Stimulated activated naive CD8-positive, alpha-beta T cell treated with anti-CD3 and anti-CD28 coated beads, Interleukin-15, amount 100 ng/mL, for 72 hours (primary cell): ENCODE measurements at regions not wholly inside any gene's neighbourhood (a gene's known extent, or its start where the extent isn't known, plus 50 kb on each side); places are given as distances from the start of the nearest gene placed in this dataset.

Experiments
- ATAC-seq: fragments of 150-1000 bp; cut with Tn5 transposase; 2 replicates; pipeline ENCODE4 v1.10.0; 2021; ENCODE audit warnings: mild to moderate bottlenecking, moderate library complexity
- DNase-seq, 2 donors: peaks; one replicate each; pipeline ENCODE4 v3.0.0; 2021 to 2022
- H3K27ac Mint-ChIP-seq, 2 donors: one replicate each; pipeline ENCODE4 v1.8.0; 2022; ENCODE audit warnings: mild to moderate bottlenecking in 2 of 2, mixed read lengths in 2 of 2, moderate library complexity in 2 of 2
- H3K27me3 Mint-ChIP-seq: one replicate; pipeline ENCODE4 v1.8.0; 2022; ENCODE audit warnings: mixed read lengths
- H3K4me1 Mint-ChIP-seq: one replicate; pipeline ENCODE4 v1.8.0; 2022; ENCODE audit warnings: mild to moderate bottlenecking, mixed read lengths
- H3K4me3 Mint-ChIP-seq, 2 donors: one replicate each; pipeline ENCODE4 v1.8.0; 2022; ENCODE audit warnings: mild to moderate bottlenecking in 2 of 2, mixed read lengths in 2 of 2, moderate library complexity in 1 of 2
- H3K9me3 Mint-ChIP-seq, 2 donors: one replicate each; pipeline ENCODE4 v1.8.0; 2022; ENCODE audit warnings: mixed read lengths in 2 of 2

DNA sequence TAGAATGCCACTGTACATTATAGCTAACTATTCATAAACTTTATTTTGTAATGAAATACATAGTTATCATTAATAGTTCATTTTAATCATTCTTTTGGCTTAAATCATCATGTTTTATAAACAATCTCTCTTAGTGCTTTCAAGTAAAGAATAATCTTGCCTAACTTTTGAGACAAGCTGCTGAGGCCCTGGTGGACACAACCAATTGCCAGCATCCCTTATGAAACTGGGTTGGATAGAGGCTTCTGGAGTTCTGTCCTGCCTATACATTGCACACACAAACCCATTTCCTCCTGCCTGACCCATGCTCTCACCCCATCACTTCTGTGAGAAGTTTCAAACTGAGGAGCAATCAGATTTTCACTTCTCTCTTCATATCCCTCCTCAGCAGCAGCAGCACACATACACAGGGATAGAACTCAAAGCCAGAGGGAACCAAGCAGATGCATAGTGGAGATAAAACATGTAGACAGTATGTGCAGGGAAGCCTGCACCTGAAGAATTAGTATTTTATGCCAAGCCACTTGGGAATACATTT is 450.0 kb upstream of the SLC14A2 start:
- no peaks in the 10 kb centered on the region for H3K4me1 Mint-ChIP-seq
- H3K9me3 Mint-ChIP-seq: no peaks in the 10 kb centered on the region
- no peak overlapping the region for H3K27ac Mint-ChIP-seq
- H3K4me3 Mint-ChIP-seq: no peak overlapping the region
- peaks cover 14% of the 10 kb centered on the region for H3K27me3 Mint-ChIP-seq
- DNase-seq: no peak
- no peak for ATAC-seq

DNA sequence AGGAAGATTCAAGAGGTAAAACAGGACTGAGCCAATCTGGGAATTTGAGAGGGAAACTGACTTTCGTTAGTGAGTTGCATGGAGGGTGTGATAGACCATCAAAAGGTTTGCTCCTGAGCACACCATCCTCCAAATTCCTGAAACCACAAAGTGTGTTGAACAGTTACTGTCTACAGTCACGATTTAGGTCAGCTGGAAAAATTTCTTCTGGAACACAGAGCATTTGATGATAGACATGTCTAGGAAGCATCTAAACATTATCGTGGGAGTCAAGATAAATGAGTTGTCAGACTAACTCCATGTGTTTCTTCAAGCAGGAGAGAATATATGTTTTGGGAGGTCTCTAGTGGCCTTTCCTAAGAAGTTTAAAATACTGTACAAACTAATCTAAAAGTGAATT is 449.4 kb upstream of the SLC14A2 start:
- no peaks in the 10 kb centered on the region for H3K4me1 Mint-ChIP-seq
- no peaks in the 10 kb centered on the region for H3K9me3 Mint-ChIP-seq
- peaks cover 14% of the 10 kb centered on the region for H3K27me3 Mint-ChIP-seq
- ATAC-seq (no peak), DNase-seq (no peak)
- no peak overlapping the region for H3K27ac Mint-ChIP-seq
- no peak overlapping the region for H3K4me3 Mint-ChIP-seq

DNA sequence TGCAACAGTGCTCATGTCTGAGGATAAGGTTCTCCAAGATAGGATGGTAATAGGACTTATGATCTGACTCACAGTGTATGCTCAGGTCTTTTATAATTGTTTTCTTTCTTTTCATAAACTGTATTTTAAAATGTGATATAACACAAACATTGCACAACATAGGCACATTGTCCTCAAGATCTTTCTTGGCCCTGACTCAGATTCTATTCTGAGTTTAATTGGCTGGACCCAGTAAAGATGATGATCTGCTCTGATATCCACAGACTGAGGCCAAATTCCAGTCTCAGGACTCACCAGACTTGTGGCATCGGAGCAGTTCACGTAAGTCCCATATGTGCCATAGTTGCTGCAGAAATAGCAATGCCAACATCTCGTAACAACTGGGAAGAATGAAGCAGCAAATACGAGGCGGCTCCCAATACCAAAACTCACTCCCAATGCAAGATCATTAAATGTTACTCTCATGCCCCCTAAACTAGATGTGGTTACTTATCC is 448.9 kb upstream of the SLC14A2 start:
- Mint-ChIP-seq H3K9me3 (no peaks in the 10 kb centered on the region), H3K4me1 (no peaks in the 10 kb centered on the region), H3K4me3 (no peak overlapping the region), H3K27me3 (peaks cover 14% of the 10 kb centered on the region), H3K27ac (no peak overlapping the region)
- ATAC-seq (no peak), DNase-seq (no peak)

DNA sequence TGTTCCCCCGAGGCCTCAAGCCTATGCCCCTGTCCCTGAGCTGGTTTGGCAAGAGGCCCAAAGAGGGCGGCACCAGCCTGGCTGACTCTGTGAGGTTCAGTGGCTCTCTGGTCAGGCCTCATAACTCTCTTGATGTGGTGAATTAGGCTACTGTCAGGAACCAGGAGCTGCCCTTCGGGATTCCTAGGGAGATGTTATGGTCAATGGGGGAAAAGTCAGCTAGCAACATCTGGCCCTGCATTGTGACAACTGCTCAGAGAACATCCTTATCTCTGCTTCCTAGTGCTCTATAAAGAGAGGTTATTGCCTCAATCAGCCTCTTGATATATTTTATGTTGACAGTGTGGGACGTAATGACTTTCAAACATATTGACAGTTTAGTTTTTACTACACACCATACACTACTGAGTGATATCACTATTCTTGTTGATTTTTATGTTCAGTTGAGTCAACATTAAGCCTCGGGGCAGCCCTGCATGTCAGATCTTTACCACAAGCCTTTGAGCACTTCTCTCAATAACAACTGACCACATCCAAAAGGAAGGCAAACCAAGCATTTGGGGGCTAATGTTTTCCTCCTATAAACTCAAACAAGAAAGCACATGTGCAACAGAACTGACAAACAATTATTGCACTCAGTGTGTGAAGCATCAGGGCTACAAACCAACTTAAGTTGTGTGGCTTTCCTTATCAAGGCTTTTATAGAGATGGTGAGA is 448.3 kb upstream of the SLC14A2 start:
- DNase-seq (no peak), ATAC-seq (no peak)
- Mint-ChIP-seq H3K9me3 (no peaks in the 10 kb centered on the region), H3K4me1 (no peaks in the 10 kb centered on the region), H3K27ac (peak overlapping the region in 1 of 2 donors; percentile 36), H3K27me3 (peaks cover 10% of the 10 kb centered on the region), H3K4me3 (no peak overlapping the region)

DNA sequence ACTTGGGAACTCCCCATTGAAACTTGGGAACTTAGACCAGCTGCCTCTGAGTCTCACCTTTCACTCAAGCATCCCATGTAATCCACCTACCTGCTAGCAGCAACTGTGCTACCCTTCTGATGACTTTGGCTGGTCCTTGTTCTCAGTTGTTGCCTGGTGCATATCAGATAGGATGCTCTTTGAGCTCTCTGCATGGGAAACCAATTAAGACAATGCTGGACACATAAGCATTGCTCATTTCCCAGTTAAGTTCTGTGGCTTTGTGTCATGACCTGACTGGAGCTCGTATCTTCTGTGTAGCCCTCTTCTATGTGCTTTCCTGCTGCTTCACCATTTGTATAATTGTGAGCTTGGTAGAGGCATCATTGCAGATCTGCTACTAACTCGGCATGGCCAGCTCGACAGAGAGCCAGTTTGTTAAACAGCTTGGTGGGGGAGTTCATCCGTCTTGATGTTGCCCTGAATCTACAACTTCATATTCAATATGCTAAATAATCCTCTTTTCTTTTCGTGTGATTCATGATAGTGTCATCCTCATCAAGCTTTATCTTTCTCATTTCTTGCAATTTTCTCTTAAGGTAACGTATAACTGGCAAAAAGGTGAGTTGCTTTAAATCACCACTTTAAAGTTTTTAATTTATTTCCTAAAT is 447.5 kb upstream of the SLC14A2 start:
- no peak for DNase-seq
- no peak overlapping the region for H3K27ac Mint-ChIP-seq
- ATAC-seq: no peak

DNA sequence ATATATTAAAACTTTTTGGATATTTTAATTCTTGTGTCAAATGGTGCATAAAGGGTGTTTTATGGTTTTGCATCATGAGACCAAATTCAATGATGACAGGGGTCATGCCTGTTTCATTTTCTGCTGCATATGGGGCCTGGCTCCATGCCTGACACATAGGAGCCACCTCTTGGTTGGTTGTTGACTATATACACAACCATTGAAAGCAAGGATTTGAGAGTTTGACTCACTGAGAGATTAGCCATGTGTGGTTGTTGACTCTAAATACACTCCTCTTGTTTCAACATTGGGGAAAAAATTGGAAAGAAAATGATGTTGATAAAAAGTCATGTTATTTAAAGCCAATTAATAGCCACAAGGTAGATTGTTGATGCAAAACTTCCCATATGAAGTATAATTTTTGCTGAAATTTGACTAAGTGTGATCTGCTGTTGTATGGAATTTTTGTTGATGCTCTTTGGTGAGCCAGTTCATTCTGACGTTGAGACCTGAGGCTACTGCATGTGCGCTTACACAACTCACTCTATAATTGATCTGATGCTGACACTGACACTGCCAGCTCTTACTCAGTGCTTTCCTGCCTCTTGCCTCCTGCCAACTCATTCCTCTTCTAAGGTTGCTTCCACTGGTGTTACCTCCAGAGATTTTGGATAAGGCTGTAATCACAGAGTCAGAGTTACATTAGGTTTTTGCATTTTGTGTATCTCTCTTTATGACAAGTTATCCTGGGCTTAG is 446.2 kb upstream of the SLC14A2 start:
- peak overlapping the region in 1 of 2 donors; percentile 65 for H3K27ac Mint-ChIP-seq
- H3K4me1 Mint-ChIP-seq: no peaks in the 10 kb centered on the region
- no peak for DNase-seq

More for the DNA sequence above, 447.5 kb upstream of the SLC14A2 start:
- Mint-ChIP-seq H3K9me3 (no peaks in the 10 kb centered on the region), H3K4me3 (no peak overlapping the region), H3K27me3 (peaks cover 8% of the 10 kb centered on the region), H3K4me1 (no peaks in the 10 kb centered on the region)

DNA sequence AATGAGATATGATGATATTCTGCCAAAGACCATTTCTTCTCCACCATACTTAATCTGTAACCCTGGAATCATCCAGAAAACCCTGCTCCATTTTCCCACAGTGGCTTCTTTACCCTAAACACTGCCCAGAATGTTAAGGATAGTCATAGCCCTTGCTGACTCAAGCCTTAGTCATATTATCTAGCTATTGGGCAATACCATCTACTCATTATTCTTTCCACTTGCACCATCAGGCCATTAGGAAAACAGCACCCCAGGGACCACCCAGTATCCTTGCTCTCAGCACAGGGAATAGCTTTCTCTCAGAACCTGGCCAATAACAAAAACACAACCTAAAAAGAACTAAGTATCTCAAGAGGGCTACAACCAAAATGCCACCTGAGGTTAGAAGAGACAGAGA is 445.7 kb upstream of the SLC14A2 start:
- no peak for DNase-seq

More for the DNA sequence above, 446.2 kb upstream of the SLC14A2 start:
- ATAC-seq: no peak
- H3K9me3 Mint-ChIP-seq: no peaks in the 10 kb centered on the region
- no peak overlapping the region for H3K4me3 Mint-ChIP-seq
- peaks cover 8% of the 10 kb centered on the region for H3K27me3 Mint-ChIP-seq

DNA sequence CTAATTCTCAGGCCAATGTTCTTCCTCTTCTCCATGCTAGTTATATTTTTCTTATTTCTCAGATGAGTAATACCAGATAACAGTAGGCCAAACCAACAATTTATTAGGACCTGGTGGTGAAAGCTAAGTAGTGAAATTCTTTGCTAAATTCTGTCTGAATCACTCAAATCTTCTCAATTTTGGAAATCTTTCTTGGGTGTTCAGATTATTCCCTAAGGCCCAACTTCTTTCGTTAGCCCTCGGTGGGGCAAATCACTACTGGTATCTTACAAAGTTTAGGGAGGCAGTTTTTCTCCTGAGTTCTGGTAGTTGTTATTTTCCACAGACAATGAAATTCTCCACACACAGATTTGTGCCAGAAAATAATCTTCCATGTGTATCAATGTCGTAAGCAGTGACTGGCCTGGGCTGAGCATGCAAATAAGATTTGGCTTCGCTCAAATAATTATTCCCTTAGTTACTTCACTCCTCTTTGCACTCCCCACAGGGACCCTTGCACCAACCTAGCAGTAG is 443.5 kb upstream of the SLC14A2 start:
- no peak overlapping the region for H3K27ac Mint-ChIP-seq
- H3K4me1 Mint-ChIP-seq: no peaks in the 10 kb centered on the region
- ATAC-seq (no peak), DNase-seq (no peak)
- H3K27me3 Mint-ChIP-seq: peaks cover 8% of the 10 kb centered on the region
- no peaks in the 10 kb centered on the region for H3K9me3 Mint-ChIP-seq
- no peak overlapping the region for H3K4me3 Mint-ChIP-seq

More for the DNA sequence above, 445.7 kb upstream of the SLC14A2 start:
- no peak overlapping the region for H3K4me3 Mint-ChIP-seq
- H3K27ac Mint-ChIP-seq: no peak overlapping the region
- ATAC-seq: no peak
- H3K9me3 Mint-ChIP-seq: no peaks in the 10 kb centered on the region
- no peaks in the 10 kb centered on the region for H3K4me1 Mint-ChIP-seq
- peaks cover 8% of the 10 kb centered on the region for H3K27me3 Mint-ChIP-seq

DNA sequence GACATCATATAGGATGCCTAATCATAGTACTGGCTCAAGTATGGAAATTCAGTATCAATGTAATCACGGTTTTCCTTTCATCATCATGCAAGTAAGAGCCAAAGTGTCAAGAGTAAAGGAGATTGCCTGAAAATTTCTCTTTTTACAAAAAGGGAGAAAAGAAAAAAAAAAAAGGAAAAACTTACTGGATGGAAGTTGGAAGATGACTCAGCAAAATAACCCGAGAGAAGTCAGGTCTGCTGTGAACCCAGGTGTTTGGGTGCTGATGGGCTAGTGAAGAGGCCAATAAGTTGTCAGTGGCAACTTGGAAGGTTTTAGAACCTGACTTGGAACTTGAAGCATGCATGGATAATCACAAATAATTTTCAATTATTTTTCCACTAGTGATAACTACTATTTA is 441.9 kb upstream of the SLC14A2 start:
- ATAC-seq: no peak
- no peak for DNase-seq
- H3K4me3 Mint-ChIP-seq: no peak overlapping the region
- H3K27ac Mint-ChIP-seq: peak overlapping the region in 1 of 2 donors; percentile 23
- H3K4me1 Mint-ChIP-seq: no peaks in the 10 kb centered on the region
- no peaks in the 10 kb centered on the region for H3K9me3 Mint-ChIP-seq
- H3K27me3 Mint-ChIP-seq: peaks cover 8% of the 10 kb centered on the region

DNA sequence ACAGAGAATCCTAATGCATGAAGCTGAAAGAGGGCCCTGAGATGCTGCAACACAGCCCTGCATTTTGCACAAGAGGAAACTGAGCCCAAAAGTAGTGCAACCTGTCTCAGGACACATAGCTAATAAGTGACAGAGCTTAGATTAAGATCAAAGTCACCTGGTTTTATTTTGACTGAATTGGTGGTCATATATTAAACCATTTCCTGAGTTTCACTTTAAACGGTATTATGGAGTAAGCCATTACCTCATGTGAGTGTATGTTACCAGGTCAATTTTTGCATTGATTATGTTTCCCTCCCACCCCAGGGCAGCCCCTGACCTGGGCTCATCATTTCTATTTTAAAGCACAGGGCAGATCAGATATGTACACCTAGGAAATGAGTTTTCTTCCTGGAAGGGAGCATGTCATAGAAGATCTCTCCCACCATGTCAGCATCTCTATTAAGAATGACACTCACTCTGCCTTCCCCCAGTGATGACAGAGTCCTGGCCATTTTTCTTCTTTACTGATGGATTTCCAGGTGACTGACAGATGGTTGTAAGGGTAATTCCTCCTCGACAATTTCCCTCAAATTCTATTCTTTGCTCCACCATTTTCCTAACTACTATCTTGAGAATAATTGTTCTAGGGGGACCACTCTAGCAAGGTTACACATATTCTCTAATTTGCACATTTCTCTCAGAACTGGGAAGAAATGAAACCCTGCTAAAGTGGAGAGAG is 441.3 kb upstream of the SLC14A2 start:
- no peaks in the 10 kb centered on the region for H3K9me3 Mint-ChIP-seq
- DNase-seq: no peak
- H3K4me3 Mint-ChIP-seq: no peak overlapping the region
- no peaks in the 10 kb centered on the region for H3K4me1 Mint-ChIP-seq
- H3K27ac Mint-ChIP-seq: peak overlapping the region in 1 of 2 donors; percentile 14
- ATAC-seq: peak; percentile 60
- peaks cover 8% of the 10 kb centered on the region for H3K27me3 Mint-ChIP-seq

DNA sequence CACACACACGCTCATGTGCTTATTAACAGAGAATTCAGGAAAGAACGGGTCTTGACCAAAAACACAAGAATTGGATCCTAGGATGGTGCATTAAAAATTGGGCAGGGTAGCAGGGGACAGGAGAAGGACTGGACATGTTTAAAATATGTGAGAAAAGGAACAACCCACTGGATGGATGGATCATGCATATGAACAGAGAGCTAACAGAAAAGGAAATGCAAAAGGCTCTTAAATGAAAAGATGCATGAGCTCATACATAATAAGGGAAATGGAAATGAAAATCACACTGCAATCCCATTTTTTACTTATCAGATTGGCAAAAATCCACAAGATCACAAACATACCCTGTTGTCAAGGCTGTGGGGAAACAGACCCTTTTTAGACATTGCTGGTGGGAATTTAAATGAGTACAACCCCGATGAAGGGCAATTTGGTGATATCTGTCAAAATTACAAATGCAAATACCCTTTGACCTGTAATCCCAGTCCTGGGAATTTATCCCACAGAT is 440.6 kb upstream of the SLC14A2 start:
- Mint-ChIP-seq H3K4me3 (no peak overlapping the region), H3K4me1 (no peaks in the 10 kb centered on the region), H3K27me3 (peaks cover 2% of the 10 kb centered on the region), H3K27ac (no peak overlapping the region), H3K9me3 (no peaks in the 10 kb centered on the region)
- ATAC-seq (no peak), DNase-seq (no peak)

DNA sequence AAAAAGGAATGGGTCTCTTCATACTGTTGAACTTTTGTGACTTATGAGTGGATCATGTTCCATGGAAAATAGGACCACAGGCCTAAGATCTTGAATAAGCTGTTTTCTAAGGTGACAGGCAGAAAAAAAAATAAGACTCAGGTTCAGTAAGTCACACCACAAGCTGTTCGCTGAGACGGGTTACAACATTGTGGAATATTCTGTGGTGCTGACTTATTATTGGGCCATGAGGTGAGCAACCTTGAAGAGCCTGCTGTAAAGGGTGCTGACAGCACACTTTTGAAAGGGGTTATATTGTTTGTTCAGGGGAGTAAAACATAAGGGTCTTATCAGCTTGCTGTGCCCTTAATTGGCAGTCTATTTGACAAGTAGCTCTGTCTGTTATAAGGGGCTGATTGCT is 439.8 kb upstream of the SLC14A2 start:
- ATAC-seq (no peak), DNase-seq (no peak)
- no peak overlapping the region for H3K4me3 Mint-ChIP-seq
- no peaks in the 10 kb centered on the region for H3K27me3 Mint-ChIP-seq
- H3K9me3 Mint-ChIP-seq: no peaks in the 10 kb centered on the region
- no peak overlapping the region for H3K27ac Mint-ChIP-seq
- H3K4me1 Mint-ChIP-seq: no peaks in the 10 kb centered on the region

DNA sequence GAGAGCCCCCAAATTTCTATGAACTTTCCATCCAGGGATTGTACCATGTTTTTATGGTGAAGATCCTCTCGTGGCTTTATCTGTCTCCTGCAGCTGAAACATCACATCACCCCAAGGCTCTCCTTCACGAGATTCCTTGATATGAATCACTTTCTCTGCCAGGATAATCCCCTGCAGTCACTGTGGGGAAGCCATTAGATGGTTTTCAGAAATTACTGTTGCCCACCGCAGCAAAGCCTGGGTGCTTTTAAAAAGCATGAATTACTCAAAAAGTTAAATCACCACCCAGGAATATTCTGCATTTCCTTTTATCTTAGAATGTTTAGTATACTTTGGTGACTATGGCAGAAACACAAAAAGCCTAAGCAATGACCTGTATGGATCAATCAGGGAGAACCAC is 428.4 kb upstream of the SLC14A2 start:
- Mint-ChIP-seq H3K4me1 (no peaks in the 10 kb centered on the region), H3K4me3 (no peak overlapping the region), H3K27me3 (no peaks in the 10 kb centered on the region), H3K27ac (no peak overlapping the region), H3K9me3 (no peaks in the 10 kb centered on the region)
- DNase-seq: no peak
- ATAC-seq: no peak

DNA sequence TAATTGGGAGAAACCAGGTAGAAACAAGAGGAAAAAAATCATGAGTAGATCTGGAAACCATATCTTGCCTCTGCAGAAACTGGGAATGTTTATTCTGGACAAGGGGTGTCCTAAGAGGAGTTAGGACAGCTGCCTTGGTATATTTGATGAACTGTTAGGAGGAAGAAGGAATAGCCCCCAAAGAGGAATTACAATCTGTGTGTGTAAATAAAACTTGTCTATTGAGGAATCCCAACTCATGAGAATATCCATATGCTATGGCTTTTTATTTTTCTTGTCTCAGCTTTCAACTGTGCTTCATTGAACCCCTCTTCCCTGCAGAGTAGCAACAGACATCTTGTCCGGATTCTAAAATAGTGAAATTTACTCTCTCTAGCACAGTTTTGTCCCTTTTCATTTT is 423.5 kb upstream of the SLC14A2 start:
- no peaks in the 10 kb centered on the region for H3K4me1 Mint-ChIP-seq
- H3K9me3 Mint-ChIP-seq: no peaks in the 10 kb centered on the region
- DNase-seq (no peak), ATAC-seq (no peak)
- no peaks in the 10 kb centered on the region for H3K27me3 Mint-ChIP-seq
- no peak overlapping the region for H3K27ac Mint-ChIP-seq
- H3K4me3 Mint-ChIP-seq: no peak overlapping the region

DNA sequence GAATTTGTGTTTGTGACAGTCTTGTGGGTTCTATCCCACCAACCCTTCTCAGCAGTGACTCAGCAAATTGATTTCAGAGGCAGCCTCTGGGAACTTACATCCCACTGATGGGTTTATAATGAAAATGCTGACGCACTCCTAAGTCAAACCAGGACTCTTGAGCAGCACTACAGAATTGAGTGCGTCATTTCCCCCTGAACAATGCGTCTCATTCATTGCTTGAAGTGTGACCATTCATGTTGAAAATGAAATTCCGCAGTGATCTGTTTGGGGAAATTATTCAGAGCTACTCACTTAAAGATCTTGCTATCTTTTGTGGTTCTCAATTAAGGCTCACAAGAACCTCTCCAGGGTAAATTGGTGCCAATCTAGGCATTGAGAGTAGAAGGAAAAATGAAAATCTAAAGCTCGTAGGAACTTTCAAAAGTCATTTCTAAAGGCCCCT is 417.7 kb upstream of the SLC14A2 start:
- no peak overlapping the region for H3K4me3 Mint-ChIP-seq
- no peak for DNase-seq
- H3K27me3 Mint-ChIP-seq: no peaks in the 10 kb centered on the region
- H3K9me3 Mint-ChIP-seq: no peaks in the 10 kb centered on the region
- peak; percentile 63 for ATAC-seq
- no peaks in the 10 kb centered on the region for H3K4me1 Mint-ChIP-seq
- no peak overlapping the region for H3K27ac Mint-ChIP-seq
